ENCODE measurements at regions not wholly inside any gene's neighbourhood (a gene's known extent, or its start where the extent isn't known, plus 50 kb on each side); places are given as distances from the start of the nearest gene placed in this dataset.

DNA sequence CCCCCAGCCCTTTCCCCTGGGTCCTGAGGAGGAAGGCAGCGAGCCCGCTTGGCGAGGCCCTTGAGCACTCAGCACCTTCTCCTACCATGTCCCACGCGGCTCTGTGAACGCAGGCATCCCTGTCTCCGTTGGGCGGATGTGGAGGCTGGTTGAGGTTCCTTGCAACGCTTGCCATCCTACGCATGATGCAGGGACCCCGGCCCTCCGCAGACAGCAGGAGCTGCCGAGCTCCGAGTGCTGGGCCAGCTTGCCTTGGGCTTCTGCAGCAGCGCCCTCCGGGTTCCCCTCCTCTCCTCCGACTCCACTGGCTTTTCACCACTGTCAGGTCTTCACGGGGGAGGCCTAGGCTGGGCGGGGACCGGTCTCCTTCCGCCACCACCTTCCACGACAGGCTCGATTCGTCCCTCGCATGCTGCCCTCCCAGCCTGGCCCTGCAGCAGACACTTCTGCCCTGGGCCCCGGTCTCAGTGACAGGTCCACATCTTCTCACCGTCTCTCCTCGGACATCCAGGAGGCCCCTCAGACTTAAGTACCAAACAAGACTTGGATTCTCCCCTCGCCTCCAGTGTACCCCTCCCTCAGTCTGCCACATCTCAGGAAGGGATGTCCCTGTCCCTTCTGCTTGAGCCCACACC, 67.6 kb upstream of the HGFAC start:
- TF ChIP-seq, protein P1, sequence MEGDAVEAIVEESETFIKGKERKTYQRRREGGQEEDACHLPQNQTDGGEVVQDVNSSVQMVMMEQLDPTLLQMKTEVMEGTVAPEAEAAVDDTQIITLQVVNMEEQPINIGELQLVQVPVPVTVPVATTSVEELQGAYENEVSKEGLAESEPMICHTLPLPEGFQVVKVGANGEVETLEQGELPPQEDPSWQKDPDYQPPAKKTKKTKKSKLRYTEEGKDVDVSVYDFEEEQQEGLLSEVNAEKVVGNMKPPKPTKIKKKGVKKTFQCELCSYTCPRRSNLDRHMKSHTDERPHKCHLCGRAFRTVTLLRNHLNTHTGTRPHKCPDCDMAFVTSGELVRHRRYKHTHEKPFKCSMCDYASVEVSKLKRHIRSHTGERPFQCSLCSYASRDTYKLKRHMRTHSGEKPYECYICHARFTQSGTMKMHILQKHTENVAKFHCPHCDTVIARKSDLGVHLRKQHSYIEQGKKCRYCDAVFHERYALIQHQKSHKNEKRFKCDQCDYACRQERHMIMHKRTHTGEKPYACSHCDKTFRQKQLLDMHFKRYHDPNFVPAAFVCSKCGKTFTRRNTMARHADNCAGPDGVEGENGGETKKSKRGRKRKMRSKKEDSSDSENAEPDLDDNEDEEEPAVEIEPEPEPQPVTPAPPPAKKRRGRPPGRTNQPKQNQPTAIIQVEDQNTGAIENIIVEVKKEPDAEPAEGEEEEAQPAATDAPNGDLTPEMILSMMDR (IDR thresholded peaks at IDR 0.05; ENCODE audit: extremely low read depth in 1 of 2, insufficient read depth in 1 of 2, low read depth in 1 of 2, low read length in 2 of 2): no peak
- TF ChIP-seq, protein P2, sequence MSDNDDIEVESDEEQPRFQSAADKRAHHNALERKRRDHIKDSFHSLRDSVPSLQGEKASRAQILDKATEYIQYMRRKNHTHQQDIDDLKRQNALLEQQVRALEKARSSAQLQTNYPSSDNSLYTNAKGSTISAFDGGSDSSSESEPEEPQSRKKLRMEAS (IDR thresholded peaks at IDR 0.05; ENCODE audit: insufficient read depth, insufficient read length): no peak
- no peak for TF ChIP-seq POLR2AphosphoS5 (IDR thresholded peaks at IDR 0.05; ENCODE audit: insufficient read depth, low read depth, low read length)
- no peak for TF ChIP-seq GATA2 (IDR thresholded peaks at IDR 0.05; ENCODE audit: insufficient read depth, insufficient read length, low read depth, low read length)
- no peak for TF ChIP-seq EZH2 (IDR thresholded peaks at IDR 0.05; ENCODE audit: borderline replicate concordance, low read depth, low read length, severe bottlenecking)
- no peak for TF ChIP-seq POLR2A (IDR thresholded peaks at IDR 0.05; ENCODE audit: low read depth, low read length)
- TF ChIP-seq FOS (IDR thresholded peaks at IDR 0.05; ENCODE audit: borderline replicate concordance, insufficient read depth, low read length): no peak
- no peak for TF ChIP-seq MYC (IDR thresholded peaks at IDR 0.05; ENCODE audit: low read depth, low read length)
